ENCODE measurements at regions not wholly inside any gene's neighbourhood (a gene's known extent, or its start where the extent isn't known, plus 50 kb on each side); places are given as distances from the start of the nearest gene placed in this dataset.

DNA sequence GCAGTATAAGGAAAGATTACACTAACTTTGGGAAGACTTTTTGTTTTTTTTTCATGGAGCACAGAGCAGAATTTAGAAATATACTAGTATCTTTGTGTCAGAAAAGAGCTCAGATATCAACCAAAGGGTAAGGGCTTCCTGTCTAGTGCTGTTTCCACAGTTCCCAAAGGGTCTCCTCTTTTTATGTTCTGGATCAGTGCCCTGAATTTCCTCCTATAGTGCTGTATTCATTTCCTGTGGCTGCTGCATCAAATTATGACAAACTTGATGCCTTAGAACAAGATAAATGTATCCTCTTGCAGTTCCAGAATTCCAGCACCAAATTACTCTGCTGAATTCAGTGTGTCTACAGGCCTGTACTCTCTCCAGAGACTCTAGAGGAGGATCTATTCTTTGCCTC lies 219.8 kb upstream of the THRB start:
- H3K27ac ChIP-seq (ENCODE audit: low read depth, low read length), result no peak overlapping the region
- no peak overlapping the region for H3K9ac ChIP-seq (ENCODE audit: extremely low read depth, low read length, poor library complexity, severe bottlenecking)
- no peaks in the 10 kb centered on the region for H3K27me3 ChIP-seq (ENCODE audit: control insufficient read depth, insufficient read depth, low read length, poor library complexity, severe bottlenecking)
- Mint-ChIP-seq H3K9me3 (no peaks in the 10 kb centered on the region), H3K27ac (no peak overlapping the region), H3K4me1 (peaks cover 4% of the 10 kb centered on the region), H3K27me3 (ENCODE audit: insufficient read depth) (peaks cover 1% of the 10 kb centered on the region), H3K4me3 (no peak overlapping the region), H3K36me3 (ENCODE audit: low read depth) (no peaks in the 10 kb centered on the region)
- no peaks in the 10 kb centered on the region for H3K9me3 ChIP-seq (ENCODE audit: control insufficient read depth, low read length)
- no peak overlapping the region for H3K4me3 ChIP-seq (ENCODE audit: low read length)
- no peaks in the 10 kb centered on the region for H3K36me3 ChIP-seq (ENCODE audit: control insufficient read depth, insufficient read depth, low read length)
- TF ChIP-seq, protein P1, sequence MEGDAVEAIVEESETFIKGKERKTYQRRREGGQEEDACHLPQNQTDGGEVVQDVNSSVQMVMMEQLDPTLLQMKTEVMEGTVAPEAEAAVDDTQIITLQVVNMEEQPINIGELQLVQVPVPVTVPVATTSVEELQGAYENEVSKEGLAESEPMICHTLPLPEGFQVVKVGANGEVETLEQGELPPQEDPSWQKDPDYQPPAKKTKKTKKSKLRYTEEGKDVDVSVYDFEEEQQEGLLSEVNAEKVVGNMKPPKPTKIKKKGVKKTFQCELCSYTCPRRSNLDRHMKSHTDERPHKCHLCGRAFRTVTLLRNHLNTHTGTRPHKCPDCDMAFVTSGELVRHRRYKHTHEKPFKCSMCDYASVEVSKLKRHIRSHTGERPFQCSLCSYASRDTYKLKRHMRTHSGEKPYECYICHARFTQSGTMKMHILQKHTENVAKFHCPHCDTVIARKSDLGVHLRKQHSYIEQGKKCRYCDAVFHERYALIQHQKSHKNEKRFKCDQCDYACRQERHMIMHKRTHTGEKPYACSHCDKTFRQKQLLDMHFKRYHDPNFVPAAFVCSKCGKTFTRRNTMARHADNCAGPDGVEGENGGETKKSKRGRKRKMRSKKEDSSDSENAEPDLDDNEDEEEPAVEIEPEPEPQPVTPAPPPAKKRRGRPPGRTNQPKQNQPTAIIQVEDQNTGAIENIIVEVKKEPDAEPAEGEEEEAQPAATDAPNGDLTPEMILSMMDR (conservative IDR thresholded peaks at IDR 0.05), result no peak
- DNase-seq, result no peak
- H3K4me1 ChIP-seq (ENCODE audit: control insufficient read depth, insufficient read depth, low read length), result no peaks in the 10 kb centered on the region

DNA sequence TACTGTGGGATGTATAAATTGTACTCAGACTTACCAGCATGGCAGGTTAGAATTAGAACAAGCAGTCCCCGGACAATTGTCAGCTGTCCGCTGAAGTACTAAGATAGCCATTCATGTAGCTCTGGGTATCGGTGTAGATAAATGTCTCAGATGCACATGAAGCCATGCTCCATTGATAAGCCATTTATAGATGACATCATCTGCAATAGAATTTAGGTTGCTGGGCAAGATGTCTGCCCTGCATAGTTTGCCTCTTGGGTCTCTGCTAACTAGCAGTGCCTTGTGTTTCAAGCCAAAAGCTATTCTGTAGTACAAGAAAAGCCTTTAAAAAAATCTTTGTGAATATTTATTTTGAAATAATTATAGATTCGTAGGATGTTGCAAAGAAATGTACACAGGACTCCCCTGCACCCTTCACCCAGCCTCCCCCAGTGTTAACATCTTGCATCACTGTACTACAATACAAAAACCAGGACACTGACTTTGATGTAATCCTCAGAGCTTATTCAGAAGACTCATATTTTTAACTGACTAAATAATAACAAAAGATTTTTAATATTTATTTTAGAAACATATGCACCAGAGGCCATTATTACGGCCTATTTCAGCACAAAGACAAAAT lies 220.6 kb upstream of the THRB start:
- H3K9me3 Mint-ChIP-seq, result no peaks in the 10 kb centered on the region
- no peaks in the 10 kb centered on the region for H3K4me1 ChIP-seq (ENCODE audit: control insufficient read depth, insufficient read depth, low read length)
- 77 to 82% methylated on average over 3 to 5 of the region's 5 CpGs for WGBS, 2 experiments (ENCODE audit: insufficient coverage in 1 of 2, insufficient read length in 1 of 2)
- peaks cover 4% of the 10 kb centered on the region for H3K4me1 Mint-ChIP-seq
- no peak for DNase-seq
- H3K27me3 ChIP-seq (ENCODE audit: control insufficient read depth, insufficient read depth, low read length, poor library complexity, severe bottlenecking), result no peaks in the 10 kb centered on the region
- TF ChIP-seq, protein P1 (conservative IDR thresholded peaks at IDR 0.05), result no peak
- H3K4me3 ChIP-seq (ENCODE audit: low read length), result no peak overlapping the region
- no peaks in the 10 kb centered on the region for H3K27me3 Mint-ChIP-seq (ENCODE audit: insufficient read depth)
- H3K9me3 ChIP-seq (ENCODE audit: control insufficient read depth, low read length), result no peaks in the 10 kb centered on the region
- H3K36me3 Mint-ChIP-seq (ENCODE audit: low read depth), result no peaks in the 10 kb centered on the region
- H3K36me3 ChIP-seq (ENCODE audit: control insufficient read depth, insufficient read depth, low read length), result no peaks in the 10 kb centered on the region
- H3K4me3 Mint-ChIP-seq, result no peak overlapping the region
- no peak overlapping the region for H3K27ac Mint-ChIP-seq
- no peak overlapping the region for H3K9ac ChIP-seq (ENCODE audit: extremely low read depth, low read length, poor library complexity, severe bottlenecking)
- no peak overlapping the region for H3K27ac ChIP-seq (ENCODE audit: low read depth, low read length)

DNA sequence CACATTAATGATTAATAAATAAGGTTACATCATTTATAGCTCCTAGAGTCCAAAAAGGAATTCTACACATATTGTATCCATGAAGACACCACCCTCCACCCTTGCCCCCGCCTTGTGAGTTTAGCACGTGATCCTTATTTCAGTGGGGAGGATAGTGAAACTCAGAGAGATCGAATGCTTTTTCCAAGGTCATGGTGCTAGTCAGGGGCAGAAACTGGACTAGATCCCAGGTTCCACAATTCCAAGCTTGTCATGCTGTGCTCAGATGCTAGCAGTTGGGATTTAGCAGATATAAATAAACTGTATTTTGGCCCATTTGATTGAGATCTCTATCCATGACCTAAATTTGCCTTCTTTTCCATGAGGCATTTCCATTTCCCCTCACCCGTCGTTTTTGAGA lies 227.4 kb upstream of the THRB start:
- DNase-seq, result no peak
- Mint-ChIP-seq H3K4me1 (peaks cover 1% of the 10 kb centered on the region), H3K9me3 (no peaks in the 10 kb centered on the region), H3K27me3 (ENCODE audit: insufficient read depth) (peaks cover 4% of the 10 kb centered on the region), H3K36me3 (ENCODE audit: low read depth) (no peaks in the 10 kb centered on the region), H3K4me3 (no peak overlapping the region), H3K27ac (no peak overlapping the region)
- H3K27ac ChIP-seq (ENCODE audit: low read depth, low read length), result no peak overlapping the region
- no peak overlapping the region for H3K4me3 ChIP-seq (ENCODE audit: low read length)
- no peaks in the 10 kb centered on the region for H3K9me3 ChIP-seq (ENCODE audit: control insufficient read depth, low read length)
- WGBS, 2 experiments (ENCODE audit: insufficient coverage in 1 of 2, insufficient read length in 1 of 2), result 93 to 100% methylated on average over 3 to 5 of the region's 5 CpGs
- no peak overlapping the region for H3K9ac ChIP-seq (ENCODE audit: extremely low read depth, low read length, poor library complexity, severe bottlenecking)
- TF ChIP-seq, protein P1 (conservative IDR thresholded peaks at IDR 0.05), result no peak
- H3K36me3 ChIP-seq (ENCODE audit: control insufficient read depth, insufficient read depth, low read length), result no peaks in the 10 kb centered on the region
- no peaks in the 10 kb centered on the region for H3K27me3 ChIP-seq (ENCODE audit: control insufficient read depth, insufficient read depth, low read length, poor library complexity, severe bottlenecking)
- H3K4me1 ChIP-seq (ENCODE audit: control insufficient read depth, insufficient read depth, low read length), result no peaks in the 10 kb centered on the region

All from endodermal cell (in vitro differentiated cells).